GM18909 (cell line): ENCODE measurements at regions not wholly inside any gene's neighbourhood (a gene's known extent, or its start where the extent isn't known, plus 50 kb on each side); places are given as distances from the start of the nearest gene placed in this dataset.
"Not testable (repeated sequence)": the region's sequence is repeated elsewhere in the genome, so short reads cannot be mapped to it uniquely, and the experiment has no call there.

ENCODE experiments used
- ATAC-seq: cut with Tn5 transposase; IDR thresholded peaks from one replicate; pipeline ENCODE4 v1.9.1; 2021; ENCODE audit warnings: mild to moderate bottlenecking; ENCODE audit not compliant: unreplicated experiment, poor library complexity

GRCh38 chr11:29265792-29266191, 751.0 kb downstream of the KCNA4 start:
- no peak for ATAC-seq

GRCh38 chr11:29265381-29265780, 751.4 kb downstream of the KCNA4 start:
- ATAC-seq: no peak

GRCh38 chr11:29263971-29264682, 752.7 kb downstream of the KCNA4 start:
- no peak for ATAC-seq

- ATAC-seq: no peak
These were observed 755.0 kb downstream of the KCNA4 start for GRCh38 chr11:29261831-29262230.

- no peak for ATAC-seq
These were observed 755.7 kb downstream of the KCNA4 start for GRCh38 chr11:29260939-29261705.

GRCh38 chr11:29258411-29258810, 758.4 kb downstream of the KCNA4 start:
- no peak for ATAC-seq

GRCh38 chr11:29256580-29256979, 760.2 kb downstream of the KCNA4 start:
- peak; percentile 63 for ATAC-seq

- ATAC-seq: no peak
These were observed 761.4 kb downstream of the KCNA4 start for GRCh38 chr11:29255401-29255800.

- peak; percentile 72 for ATAC-seq
These were observed 765.1 kb downstream of the KCNA4 start for GRCh38 chr11:29251738-29252137.

GRCh38 chr11:29249713-29250112, 767.1 kb downstream of the KCNA4 start:
- no peak for ATAC-seq

GRCh38 chr11:29244355-29244754, 772.5 kb downstream of the KCNA4 start:
- ATAC-seq: no peak

- no peak for ATAC-seq
These were observed 773.2 kb downstream of the KCNA4 start for GRCh38 chr11:29243616-29244015.

GRCh38 chr11:29231991-29232390, 784.8 kb downstream of the KCNA4 start:
- no peak for ATAC-seq

GRCh38 chr11:29231586-29231985, 785.2 kb downstream of the KCNA4 start:
- ATAC-seq: no peak

GRCh38 chr11:29227811-29228210, 789.0 kb downstream of the KCNA4 start:
- no peak for ATAC-seq

GRCh38 chr11:29224739-29225384, 792.0 kb downstream of the KCNA4 start:
- ATAC-seq: no peak

GRCh38 chr11:29219531-29219930, 797.3 kb downstream of the KCNA4 start:
- ATAC-seq: not testable (repeated sequence)

- ATAC-seq: no peak
These were observed 798.9 kb downstream of the KCNA4 start for GRCh38 chr11:29217901-29218300.

- no peak for ATAC-seq
These were observed 802.0 kb downstream of the KCNA4 start for GRCh38 chr11:29214833-29215232.

- no peak for ATAC-seq
These were observed 805.6 kb downstream of the KCNA4 start for GRCh38 chr11:29211202-29211601.

- ATAC-seq: no peak
These were observed 806.4 kb downstream of the KCNA4 start for GRCh38 chr11:29210426-29210825.
